Caco-2 (cell line): ENCODE measurements at regions not wholly inside any gene's neighbourhood (a gene's known extent, or its start where the extent isn't known, plus 50 kb on each side); places are given as distances from the start of the nearest gene placed in this dataset.

Experiments used
- BruUV-seq: library from RNA; stranded (reverse); fragments of 400-500 nt; replicated peaks from 2 replicates; lab custom pipeline; 2021; lab: Mats Ljungman, UMichigan
- CTCF ChIA-PET: fragments of 300-600 bp; sonication (Branson Sonifier 250); formaldehyde crosslinking; loops from one replicate; lab custom pipeline; 2022; ENCODE audit warnings: antibody characterized with exemption; lab: Charles Lee
- POLR2A ChIA-PET: fragments of 300-600 bp; sonication (Branson Sonifier 250); formaldehyde crosslinking; loops from one replicate; lab custom pipeline; 2022; ENCODE audit warnings: antibody characterized with exemption; lab: Charles Lee
- DNase-seq, 2 experiments: peaks; one replicate each; pipeline versions ENCODE4 v3.0.0 to v3.0.0-alpha.2; 2020 to 2022
- H3K27me3 ChIP-seq: replicated peaks from 2 replicates; pipeline ENCODE4 v1.6.0; 2011; ENCODE audit warnings: low read length; ENCODE audit not compliant: control insufficient read depth, insufficient read depth
- H3K36me3 ChIP-seq: 2 replicates; pipeline ENCODE4 v1.5.1; 2011; ENCODE audit warnings: low read length; ENCODE audit not compliant: control insufficient read depth, insufficient read depth
- H3K4me1 ChIP-seq: fragments of 250-450 bp; sonication (Bioruptor Pico); 2 replicates; pipeline ENCODE4 v1.5.1; 2020; ENCODE audit warnings: mild to moderate bottlenecking
- H3K4me3 ChIP-seq: 2 replicates; pipeline ENCODE4 v1.5.1; 2011; ENCODE audit warnings: low read depth, mild to moderate bottlenecking, control low read depth, low read length
- H3K9me3 ChIP-seq: fragments of 250-450 bp; sonication (Bioruptor Pico); 2 replicates; pipeline ENCODE4 v1.5.1; 2020; ENCODE audit warnings: mild to moderate bottlenecking, moderate library complexity
- H3K27ac Mint-ChIP-seq: one replicate; pipeline ENCODE4 v1.8.0; 2022; ENCODE audit warnings: mixed read lengths; ENCODE audit not compliant: unreplicated experiment
- H3K27me3 Mint-ChIP-seq: one replicate; pipeline ENCODE4 v1.8.0; 2022; ENCODE audit warnings: mixed read lengths; ENCODE audit not compliant: insufficient read depth, unreplicated experiment
- H3K36me3 Mint-ChIP-seq: one replicate; pipeline ENCODE4 v1.8.0; 2022; ENCODE audit warnings: mild to moderate bottlenecking, mixed read lengths; ENCODE audit not compliant: insufficient read depth, unreplicated experiment
- H3K4me1 Mint-ChIP-seq: one replicate; pipeline ENCODE4 v1.8.0; 2022; ENCODE audit warnings: low read depth, mixed read lengths; ENCODE audit not compliant: unreplicated experiment
- H3K4me3 Mint-ChIP-seq: one replicate; pipeline ENCODE4 v1.8.0; 2022; ENCODE audit warnings: mild to moderate bottlenecking, moderate library complexity, mixed read lengths; ENCODE audit not compliant: unreplicated experiment
- H3K9me3 Mint-ChIP-seq: one replicate; pipeline ENCODE4 v1.8.0; 2022; ENCODE audit warnings: mixed read lengths; ENCODE audit not compliant: unreplicated experiment
- intact Hi-C: fragments of 100-400 bp; cut with micrococcal nuclease; formaldehyde crosslinking; loops from one replicate; pipeline ENCODE4 v1.10.0; 2022; ENCODE audit not compliant: unreplicated experiment
- TF ChIP-seq, protein P1 (sequence below), 2 experiments: fragments of 200-600 bp in 1 of 2; IDR thresholded peaks; 1 replicate in 1 of 2; 2 replicates in 1 of 2; pipeline versions ENCODE4 v1.5.1 to v1.8.0; 2011 to 2022; ENCODE audit warnings: antibody characterized with exemption in 1 of 2, control low read depth in 1 of 2, inconsistent platforms in 1 of 2, low read depth in 1 of 2, low read length in 1 of 2, mild to moderate bottlenecking in 1 of 2, moderate library complexity in 1 of 2; ENCODE audit not compliant: insufficient read depth in 1 of 2, severe bottlenecking in 1 of 2, unreplicated experiment in 1 of 2

GRCh38 chr13:93004919-93005318 is 221.7 kb upstream of the GPC6 start:
- Mint-ChIP-seq H3K4me3 (no peak overlapping the region), H3K27me3 (no peaks in the 10 kb centered on the region), H3K9me3 (no peaks in the 10 kb centered on the region), H3K36me3 (no peaks in the 10 kb centered on the region), H3K4me1 (no peaks in the 10 kb centered on the region), H3K27ac (no peak overlapping the region)
- intact Hi-C loops = no loop called here
- Histone ChIP-seq H3K4me1 (no peaks in the 10 kb centered on the region), H3K9me3 (no peaks in the 10 kb centered on the region), H3K36me3 (no peaks in the 10 kb centered on the region), H3K4me3 (no peak overlapping the region), H3K27me3 (no peaks in the 10 kb centered on the region; the same call in 1 of the 2 replicates)
- ChIA-PET CTCF (interaction anchor here (1.0 kb wide), 1 partner anchor 230 kb away, joined by 4 read pairs; no protein-coding TSS in a partner anchor), POLR2A (no interaction called here)
- no peak for DNase-seq
- TF ChIP-seq, protein P1, sequence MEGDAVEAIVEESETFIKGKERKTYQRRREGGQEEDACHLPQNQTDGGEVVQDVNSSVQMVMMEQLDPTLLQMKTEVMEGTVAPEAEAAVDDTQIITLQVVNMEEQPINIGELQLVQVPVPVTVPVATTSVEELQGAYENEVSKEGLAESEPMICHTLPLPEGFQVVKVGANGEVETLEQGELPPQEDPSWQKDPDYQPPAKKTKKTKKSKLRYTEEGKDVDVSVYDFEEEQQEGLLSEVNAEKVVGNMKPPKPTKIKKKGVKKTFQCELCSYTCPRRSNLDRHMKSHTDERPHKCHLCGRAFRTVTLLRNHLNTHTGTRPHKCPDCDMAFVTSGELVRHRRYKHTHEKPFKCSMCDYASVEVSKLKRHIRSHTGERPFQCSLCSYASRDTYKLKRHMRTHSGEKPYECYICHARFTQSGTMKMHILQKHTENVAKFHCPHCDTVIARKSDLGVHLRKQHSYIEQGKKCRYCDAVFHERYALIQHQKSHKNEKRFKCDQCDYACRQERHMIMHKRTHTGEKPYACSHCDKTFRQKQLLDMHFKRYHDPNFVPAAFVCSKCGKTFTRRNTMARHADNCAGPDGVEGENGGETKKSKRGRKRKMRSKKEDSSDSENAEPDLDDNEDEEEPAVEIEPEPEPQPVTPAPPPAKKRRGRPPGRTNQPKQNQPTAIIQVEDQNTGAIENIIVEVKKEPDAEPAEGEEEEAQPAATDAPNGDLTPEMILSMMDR (IDR thresholded peaks at IDR 0.05; ENCODE audit: insufficient read depth in 1 of 2, low read depth in 1 of 2, low read length in 1 of 2, severe bottlenecking in 1 of 2, unreplicated experiment in 1 of 2) = peak in 1 of 2 experiments; percentile 9
- no TSS peak for BruUV-seq

DNA sequence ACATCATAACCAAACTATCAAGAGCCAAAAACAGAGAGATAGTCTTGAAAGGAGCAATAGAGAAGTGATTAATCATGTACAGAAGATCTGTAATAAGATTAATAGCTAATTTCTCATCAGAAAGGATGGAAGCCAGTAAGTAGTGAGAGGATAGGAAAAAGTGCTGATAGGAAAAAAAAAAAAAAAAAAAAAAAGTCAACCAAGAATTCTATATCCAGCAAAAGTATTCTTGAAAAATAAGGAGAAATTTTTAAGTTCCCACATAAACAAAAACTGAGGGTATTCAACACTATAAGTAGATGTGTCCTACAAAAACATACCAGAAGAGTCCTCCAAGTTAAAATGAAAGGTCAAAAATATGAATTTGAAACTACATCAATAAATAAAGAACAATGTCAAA is 218.7 kb upstream of the GPC6 start:
- H3K4me1 Mint-ChIP-seq = no peaks in the 10 kb centered on the region
- no TSS peak for BruUV-seq
- no peak for DNase-seq
- H3K27me3 ChIP-seq = no peaks in the 10 kb centered on the region; the same call in 1 of the 2 replicates
- no peaks in the 10 kb centered on the region for H3K9me3 Mint-ChIP-seq
- no peaks in the 10 kb centered on the region for H3K36me3 Mint-ChIP-seq
- H3K4me3 ChIP-seq = no peak overlapping the region
- no peaks in the 10 kb centered on the region for H3K27me3 Mint-ChIP-seq
- no peaks in the 10 kb centered on the region for H3K4me1 ChIP-seq
- intact Hi-C loops = no loop called here
- H3K36me3 ChIP-seq = no peaks in the 10 kb centered on the region
- no peak overlapping the region for H3K27ac Mint-ChIP-seq
- CTCF ChIA-PET = no interaction called here
- TF ChIP-seq, protein P1 (IDR thresholded peaks at IDR 0.05; ENCODE audit: insufficient read depth in 1 of 2, low read depth in 1 of 2, low read length in 1 of 2, severe bottlenecking in 1 of 2, unreplicated experiment in 1 of 2) = no peak
- no peaks in the 10 kb centered on the region for H3K9me3 ChIP-seq
- POLR2A ChIA-PET = no interaction called here
- H3K4me3 Mint-ChIP-seq = no peak overlapping the region

GRCh38 chr13:93017493-93018112 is 209.0 kb upstream of the GPC6 start:
- Histone ChIP-seq H3K36me3 (no peaks in the 10 kb centered on the region), H3K9me3 (peaks cover 10% of the 10 kb centered on the region), H3K27me3 (no peaks in the 10 kb centered on the region), H3K4me3 (no peak overlapping the region), H3K4me1 (no peaks in the 10 kb centered on the region)
- Mint-ChIP-seq H3K36me3 (no peaks in the 10 kb centered on the region), H3K4me1 (no peaks in the 10 kb centered on the region), H3K4me3 (no peak overlapping the region), H3K27ac (no peak overlapping the region), H3K27me3 (peaks cover 5% of the 10 kb centered on the region), H3K9me3 (peaks cover 34% of the 10 kb centered on the region)
- CTCF ChIA-PET = no interaction called here
- TF ChIP-seq, protein P1 (IDR thresholded peaks at IDR 0.05; ENCODE audit: insufficient read depth in 1 of 2, low read depth in 1 of 2, low read length in 1 of 2, severe bottlenecking in 1 of 2, unreplicated experiment in 1 of 2) = no peak
- intact Hi-C loops = loop anchor here (10.0 kb wide), 1 partner anchor 637 kb away; no protein-coding TSS in a partner anchor
- BruUV-seq = no TSS peak
- no peak for DNase-seq
- POLR2A ChIA-PET = no interaction called here
